NB4 (cell line): ENCODE measurements at regions not wholly inside any gene's neighbourhood (a gene's known extent, or its start where the extent isn't known, plus 50 kb on each side); places are given as distances from the start of the nearest gene placed in this dataset.

Experiments used
- DNase-seq: peaks from one replicate; pipeline ENCODE4 v3.0.0; 2010; ENCODE audit warnings: low read depth
- H3K4me3 ChIP-seq: one replicate; pipeline ENCODE4 v1.5.1; 2011; ENCODE audit warnings: mild to moderate bottlenecking, low read depth, low read length, moderate library complexity
- MYC ChIP-seq: IDR thresholded peaks from 2 replicates; pipeline ENCODE4 v1.6.1; 2011; ENCODE audit warnings: low read depth, low read length
- POLR2A ChIP-seq: IDR thresholded peaks from 2 replicates; pipeline ENCODE4 v1.6.1; 2011; ENCODE audit warnings: mild to moderate bottlenecking; ENCODE audit not compliant: insufficient read length; ENCODE audit errors: extremely low read depth
- TF ChIP-seq, protein P1 (sequence below): IDR thresholded peaks from one replicate; pipeline ENCODE4 v1.5.1; 2012; ENCODE audit warnings: low read depth, low read length
- TF ChIP-seq, protein P2 (sequence below): IDR thresholded peaks from 2 replicates; pipeline ENCODE4 v1.6.1; 2011; ENCODE audit warnings: low read depth, low read length

DNA sequence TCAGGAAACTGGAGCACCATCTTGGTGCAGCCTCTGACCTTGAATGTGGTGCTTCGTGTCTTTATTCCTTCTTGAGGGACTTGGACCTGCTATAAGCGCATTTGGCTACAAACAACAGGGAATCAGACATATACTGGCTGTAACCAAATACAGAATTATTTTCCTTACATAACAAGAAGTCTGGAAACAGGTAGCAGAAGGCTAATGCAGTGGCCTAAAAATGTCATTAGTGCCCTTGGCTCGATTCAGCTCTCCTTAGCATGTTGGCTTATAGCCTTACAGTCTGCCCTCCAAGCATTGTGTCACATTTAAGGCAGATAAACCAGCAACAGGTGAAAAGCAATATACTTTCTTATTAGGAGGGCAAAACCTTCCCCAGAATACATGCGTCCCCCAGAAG, 655.4 kb downstream of the XIRP2 start:
- TF ChIP-seq MYC (no peak), POLR2A (no peak)
- TF ChIP-seq, protein P1, sequence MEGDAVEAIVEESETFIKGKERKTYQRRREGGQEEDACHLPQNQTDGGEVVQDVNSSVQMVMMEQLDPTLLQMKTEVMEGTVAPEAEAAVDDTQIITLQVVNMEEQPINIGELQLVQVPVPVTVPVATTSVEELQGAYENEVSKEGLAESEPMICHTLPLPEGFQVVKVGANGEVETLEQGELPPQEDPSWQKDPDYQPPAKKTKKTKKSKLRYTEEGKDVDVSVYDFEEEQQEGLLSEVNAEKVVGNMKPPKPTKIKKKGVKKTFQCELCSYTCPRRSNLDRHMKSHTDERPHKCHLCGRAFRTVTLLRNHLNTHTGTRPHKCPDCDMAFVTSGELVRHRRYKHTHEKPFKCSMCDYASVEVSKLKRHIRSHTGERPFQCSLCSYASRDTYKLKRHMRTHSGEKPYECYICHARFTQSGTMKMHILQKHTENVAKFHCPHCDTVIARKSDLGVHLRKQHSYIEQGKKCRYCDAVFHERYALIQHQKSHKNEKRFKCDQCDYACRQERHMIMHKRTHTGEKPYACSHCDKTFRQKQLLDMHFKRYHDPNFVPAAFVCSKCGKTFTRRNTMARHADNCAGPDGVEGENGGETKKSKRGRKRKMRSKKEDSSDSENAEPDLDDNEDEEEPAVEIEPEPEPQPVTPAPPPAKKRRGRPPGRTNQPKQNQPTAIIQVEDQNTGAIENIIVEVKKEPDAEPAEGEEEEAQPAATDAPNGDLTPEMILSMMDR = no peak
- TF ChIP-seq, protein P2, sequence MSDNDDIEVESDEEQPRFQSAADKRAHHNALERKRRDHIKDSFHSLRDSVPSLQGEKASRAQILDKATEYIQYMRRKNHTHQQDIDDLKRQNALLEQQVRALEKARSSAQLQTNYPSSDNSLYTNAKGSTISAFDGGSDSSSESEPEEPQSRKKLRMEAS = no peak
- no peak overlapping the region for H3K4me3 ChIP-seq
- DNase-seq = no peak

DNA sequence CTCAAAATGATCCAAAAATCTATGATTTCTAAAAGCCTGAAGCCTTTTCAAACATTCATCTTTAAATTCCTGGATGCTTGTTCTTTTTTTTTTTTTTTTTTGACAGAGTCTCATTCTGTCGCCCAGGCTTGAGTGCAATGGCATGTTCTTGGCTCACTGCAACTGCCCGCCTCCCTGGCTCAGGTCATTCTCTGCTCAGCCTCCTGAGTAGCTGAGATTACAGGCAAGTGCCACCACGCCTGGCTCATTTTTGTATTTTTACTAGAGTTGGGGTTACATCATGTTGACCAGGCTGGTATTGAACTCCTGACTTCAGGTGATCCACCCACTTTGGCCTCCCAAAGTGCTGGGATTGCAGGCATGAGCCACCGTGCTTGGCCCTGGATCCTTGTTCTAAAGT, 649.5 kb downstream of the XIRP2 start:
- no peak for DNase-seq
- H3K4me3 ChIP-seq = no peak overlapping the region
- TF ChIP-seq POLR2A = no peak
- TF ChIP-seq, protein P2 = no peak
- TF ChIP-seq, protein P1 = no peak

DNA sequence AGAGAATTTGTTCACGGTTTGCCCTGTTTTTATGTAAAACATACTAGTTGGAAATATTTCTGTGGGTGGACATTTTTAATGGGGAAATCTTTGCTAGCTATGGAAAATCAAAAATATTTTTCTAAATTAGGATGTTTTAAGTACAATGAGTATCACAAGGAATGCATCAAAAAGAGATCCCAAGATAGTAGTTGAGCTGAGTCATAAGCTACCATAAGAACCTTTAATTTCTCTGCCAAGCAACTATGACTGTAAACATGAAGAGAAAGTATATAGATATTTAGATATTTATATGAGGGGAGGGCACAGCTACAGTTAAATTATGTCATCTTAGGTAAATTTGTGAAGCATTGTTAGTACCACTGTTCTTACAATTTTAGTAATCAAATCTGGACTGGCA, 646.2 kb downstream of the XIRP2 start:
- TF ChIP-seq, protein P2 = no peak
- TF ChIP-seq, protein P1 = no peak
- TF ChIP-seq POLR2A (no peak), MYC (no peak)
- no peak for DNase-seq
- no peak overlapping the region for H3K4me3 ChIP-seq

- TF ChIP-seq MYC = no peak
- TF ChIP-seq, protein P2 = no peak
- TF ChIP-seq POLR2A = no peak
- TF ChIP-seq, protein P1 = no peak
These were observed 636.5 kb downstream of the XIRP2 start for GRCh38 chr2:167524786-167525185.

DNA sequence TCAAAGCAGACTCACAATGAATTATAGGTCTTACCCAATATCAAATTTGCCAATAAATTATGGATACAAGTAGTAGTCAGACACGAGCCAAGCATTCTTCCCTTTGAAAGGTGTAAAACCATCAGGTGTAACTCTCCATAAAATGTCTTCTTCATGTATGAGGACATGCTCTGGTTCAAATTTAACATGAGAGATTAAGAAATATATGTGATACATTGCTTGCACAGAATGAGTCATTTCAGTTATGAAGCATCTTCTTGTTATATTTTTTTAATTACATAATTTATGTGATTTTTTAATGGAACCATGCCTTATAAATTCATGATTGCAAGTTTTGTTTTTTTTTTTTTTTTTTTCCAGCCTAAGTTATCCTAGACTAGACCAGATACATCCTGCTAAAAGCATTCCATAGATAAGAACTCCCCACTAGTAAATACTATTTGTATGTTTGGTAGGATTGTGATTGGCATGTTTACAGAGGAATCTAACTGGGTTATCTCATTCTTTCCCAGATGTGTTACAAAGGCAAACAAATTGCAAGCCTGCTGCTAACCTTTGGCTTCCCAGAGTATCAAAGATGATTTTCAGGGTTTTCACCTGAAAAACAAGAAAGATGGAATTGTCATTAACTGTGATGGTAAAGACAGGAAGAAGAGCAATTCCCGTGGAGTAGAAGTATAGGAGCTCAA, 621.9 kb downstream of the XIRP2 start:
- H3K4me3 ChIP-seq = no peak overlapping the region
- DNase-seq = no peak

More at GRCh38 chr2:167524786-167525185, 636.5 kb downstream of the XIRP2 start:
- DNase-seq = no peak
- H3K4me3 ChIP-seq = no peak overlapping the region

More for the DNA sequence above, 621.9 kb downstream of the XIRP2 start:
- TF ChIP-seq MYC (no peak), POLR2A (no peak)
- TF ChIP-seq, protein P1 = no peak
- TF ChIP-seq, protein P2 = no peak
